Ovary (tissue), 3 donors: ENCODE measurements at regions not wholly inside any gene's neighbourhood (a gene's known extent, or its start where the extent isn't known, plus 50 kb on each side); places are given as distances from the start of the nearest gene placed in this dataset.

ENCODE experiments used
- EP300 ChIP-seq: sonication (generic); formaldehyde crosslinking; IDR thresholded peaks from one replicate; pipeline ENCODE4 v1.6.1; 2017; ENCODE audit warnings: antibody characterized with exemption
- POLR2A ChIP-seq: fragments of 450-650 bp; IDR thresholded peaks from one replicate; pipeline ENCODE4 v1.6.1; 2017; ENCODE audit warnings: antibody characterized with exemption, mild to moderate bottlenecking, moderate library complexity
- TF ChIP-seq, protein P1 (sequence below), 3 donors: fragments of 450-650 bp in 2 of 3; fragments of 200-600 bp in 1 of 3; IDR thresholded peaks; one replicate each; pipeline versions ENCODE4 v1.5.1 to v1.8.0; 2016 to 2022; ENCODE audit warnings: antibody characterized with exemption in 3 of 3, mild to moderate bottlenecking in 1 of 3
- donor health status: DM: no; HTN: no; CAD: no.

DNA sequence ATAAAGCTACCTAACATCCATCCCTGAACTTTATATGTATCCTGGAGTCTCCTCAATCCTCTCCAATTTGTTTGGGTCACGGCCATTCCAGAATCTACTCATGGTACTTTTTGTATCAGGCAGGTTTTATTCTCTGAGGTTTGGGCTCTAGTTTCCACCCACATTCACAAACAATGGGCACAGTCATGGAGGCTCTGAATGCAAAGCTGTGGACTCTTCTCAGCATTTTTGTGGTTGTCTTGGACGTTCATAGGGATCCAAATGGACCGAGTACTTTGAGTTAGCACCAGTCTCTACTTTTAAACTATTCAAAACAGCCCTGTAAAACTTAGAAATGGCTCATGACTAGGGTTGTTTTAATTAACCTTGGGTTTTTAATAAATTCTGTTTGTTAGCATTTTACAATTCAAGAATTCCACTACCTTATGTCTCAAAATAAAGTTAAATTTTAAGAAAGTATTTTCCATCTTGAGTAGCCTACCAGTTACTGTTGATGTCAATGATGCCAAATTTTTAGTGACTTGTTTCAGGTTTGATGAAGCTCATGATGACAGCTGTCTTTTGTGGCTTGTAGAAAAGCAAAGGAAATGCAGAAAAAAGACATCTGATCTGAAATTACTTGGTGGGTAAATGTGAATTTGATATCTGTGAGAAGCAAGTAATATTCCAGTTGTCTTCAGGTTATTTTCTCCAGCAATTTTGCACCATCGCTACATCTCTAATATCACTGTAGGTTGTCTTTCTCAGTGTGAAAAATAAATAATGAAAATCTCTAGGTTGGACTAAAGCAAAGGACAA is 275.7 kb upstream of the THBS1 start:
- TF ChIP-seq POLR2A, result no peak
- TF ChIP-seq, protein P1, sequence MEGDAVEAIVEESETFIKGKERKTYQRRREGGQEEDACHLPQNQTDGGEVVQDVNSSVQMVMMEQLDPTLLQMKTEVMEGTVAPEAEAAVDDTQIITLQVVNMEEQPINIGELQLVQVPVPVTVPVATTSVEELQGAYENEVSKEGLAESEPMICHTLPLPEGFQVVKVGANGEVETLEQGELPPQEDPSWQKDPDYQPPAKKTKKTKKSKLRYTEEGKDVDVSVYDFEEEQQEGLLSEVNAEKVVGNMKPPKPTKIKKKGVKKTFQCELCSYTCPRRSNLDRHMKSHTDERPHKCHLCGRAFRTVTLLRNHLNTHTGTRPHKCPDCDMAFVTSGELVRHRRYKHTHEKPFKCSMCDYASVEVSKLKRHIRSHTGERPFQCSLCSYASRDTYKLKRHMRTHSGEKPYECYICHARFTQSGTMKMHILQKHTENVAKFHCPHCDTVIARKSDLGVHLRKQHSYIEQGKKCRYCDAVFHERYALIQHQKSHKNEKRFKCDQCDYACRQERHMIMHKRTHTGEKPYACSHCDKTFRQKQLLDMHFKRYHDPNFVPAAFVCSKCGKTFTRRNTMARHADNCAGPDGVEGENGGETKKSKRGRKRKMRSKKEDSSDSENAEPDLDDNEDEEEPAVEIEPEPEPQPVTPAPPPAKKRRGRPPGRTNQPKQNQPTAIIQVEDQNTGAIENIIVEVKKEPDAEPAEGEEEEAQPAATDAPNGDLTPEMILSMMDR (IDR thresholded peaks at IDR 0.05), result no peak
- no peak for TF ChIP-seq EP300
